Keratinocyte (primary cell): ENCODE measurements at regions not wholly inside any gene's neighbourhood (a gene's known extent, or its start where the extent isn't known, plus 50 kb on each side); places are given as distances from the start of the nearest gene placed in this dataset.

Experiments
- DNase-seq: peaks from one replicate; pipeline ENCODE4 v3.0.0-alpha.2; 2011; ENCODE audit warnings: low read depth, missing footprints, low spot score
- FAIRE-seq: peaks from 2 replicates; lab custom pipeline; 2011; peaks lifted over from hg19 to GRCh38; lab: Jason Lieb, UNC
- H2AFZ ChIP-seq: 2 replicates; pipeline ENCODE4 v1.6.0; 2012; ENCODE audit warnings: low read length, control low read depth, inconsistent platforms; ENCODE audit not compliant: control insufficient read depth
- H3K27ac ChIP-seq: 2 replicates; pipeline ENCODE4 v1.5.1; 2011; ENCODE audit warnings: low read length; ENCODE audit not compliant: control insufficient read depth, insufficient read depth
- H3K27me3 ChIP-seq: 3 replicates; pipeline ENCODE4 v1.6.0; 2011; ENCODE audit warnings: low read length; ENCODE audit not compliant: control insufficient read depth, insufficient read depth; ENCODE audit errors: extremely low read depth
- H3K36me3 ChIP-seq, 2 experiments: 2 replicates in 1 of 2; 3 replicates in 1 of 2; pipeline ENCODE4 v1.5.1; 2011; ENCODE audit warnings: low read length in 2 of 2, mild to moderate bottlenecking in 1 of 2; ENCODE audit not compliant: control insufficient read depth in 2 of 2, insufficient read depth in 2 of 2; ENCODE audit errors: extremely low read depth in 1 of 2
- H3K4me1 ChIP-seq: 3 replicates; pipeline ENCODE4 v1.5.1; 2011; ENCODE audit warnings: low read length; ENCODE audit not compliant: control insufficient read depth, insufficient read depth; ENCODE audit errors: extremely low read depth
- H3K4me2 ChIP-seq: 3 replicates; pipeline ENCODE4 v1.6.0; 2011; ENCODE audit warnings: low read depth, low read length; ENCODE audit not compliant: control insufficient read depth, insufficient read depth; ENCODE audit errors: extremely low read depth
- H3K4me3 ChIP-seq, 3 experiments: fragments of 200-600 bp in 1 of 3; sonication (generic) in 1 of 3; 2 replicates in 2 of 3; 3 replicates in 1 of 3; pipeline ENCODE4 v1.5.1; 2011 to 2016; ENCODE audit warnings: low read length in 3 of 3, mild to moderate bottlenecking in 3 of 3, control low read depth in 2 of 3, inconsistent platforms in 1 of 3, low read depth in 1 of 3, mixed read lengths in 1 of 3, mixed run types in 1 of 3, moderate library complexity in 1 of 3; ENCODE audit not compliant: control insufficient read depth in 2 of 3, insufficient read depth in 2 of 3; ENCODE audit errors: extremely low read depth in 1 of 3
- H3K79me2 ChIP-seq: 2 replicates; pipeline ENCODE4 v1.6.0; 2012; ENCODE audit warnings: low read length; ENCODE audit not compliant: control insufficient read depth, insufficient read depth
- H3K9ac ChIP-seq: 3 replicates; pipeline ENCODE4 v1.6.0; 2011; ENCODE audit warnings: low read length; ENCODE audit not compliant: control insufficient read depth, insufficient read depth; ENCODE audit errors: extremely low read depth
- H3K9me1 ChIP-seq: 3 replicates; pipeline ENCODE4 v1.6.0; 2011; ENCODE audit warnings: low read length; ENCODE audit not compliant: control insufficient read depth, insufficient read depth; ENCODE audit errors: extremely low read depth
- H3K9me3 ChIP-seq: 2 replicates; pipeline ENCODE4 v1.5.1; 2012; ENCODE audit warnings: low read depth, low read length; ENCODE audit not compliant: control insufficient read depth
- H4K20me1 ChIP-seq: 3 replicates; pipeline ENCODE4 v1.6.0; 2011; ENCODE audit warnings: low read length; ENCODE audit not compliant: control insufficient read depth, insufficient read depth; ENCODE audit errors: extremely low read depth
- CTCF ChIP-seq, 3 experiments: IDR thresholded peaks in 1 of 3; conservative IDR thresholded peaks in 1 of 3; optimal IDR thresholded peaks in 1 of 3; 2 replicates in 2 of 3; 3 replicates in 1 of 3; pipeline versions ENCODE3 to v1.5.1; 2011; ENCODE audit warnings: low read length in 3 of 3, mild to moderate bottlenecking in 3 of 3, moderate library complexity in 2 of 3, control low read depth in 1 of 3, inconsistent platforms in 1 of 3; ENCODE audit not compliant: insufficient read depth in 2 of 3; ENCODE audit errors: extremely low read depth in 1 of 3
- EZH2 ChIP-seq: IDR thresholded peaks from one replicate; pipeline ENCODE4 v1.6.1; 2012; ENCODE audit warnings: inconsistent platforms, mild to moderate bottlenecking, low read length, moderate library complexity
- dilution Hi-C: fragments of 300-500 bp; cut with MboI; formaldehyde crosslinking; loops from one replicate; pipeline ENCODE4 v1.7.0; 2020; ENCODE audit warnings: low sequenced_read_pairs; ENCODE audit not compliant: extremely low pct_ligation_motif_present

- Histone ChIP-seq H3K9ac (no peak overlapping the region), H3K27ac (no peak overlapping the region), H3K4me1 (no peaks in the 10 kb centered on the region), H3K4me2 (no peak overlapping the region), H3K27me3 (no peaks in the 10 kb centered on the region), H3K4me3 (no peak overlapping the region), H4K20me1 (no peaks in the 10 kb centered on the region), H2AFZ (no peak overlapping the region), H3K36me3 (no peaks in the 10 kb centered on the region), H3K9me1 (no peaks in the 10 kb centered on the region), H3K79me2 (no peaks in the 10 kb centered on the region), H3K9me3 (no peaks in the 10 kb centered on the region)
- dilution Hi-C loops: no loop called here
- no peak for TF ChIP-seq EZH2
- no peak for TF ChIP-seq CTCF (optimal IDR thresholded peaks at IDR 0.05 in 1 of 3, IDR thresholded peaks at IDR 0.05 in 1 of 3, conservative IDR thresholded peaks at IDR 0.05 in 1 of 3; ENCODE audit: extremely low read depth in 1 of 3, insufficient read depth in 2 of 3, low read length in 3 of 3)
- DNase-seq: no peak
- FAIRE-seq: no peak
Measured at GRCh38 chr3:5634411-5634810, 446.9 kb downstream of the EDEM1 start.

GRCh38 chr3:5635746-5636145 is 448.2 kb downstream of the EDEM1 start:
- dilution Hi-C loops: no loop called here
- H3K9ac ChIP-seq: no peak overlapping the region
- no peak overlapping the region for H3K4me2 ChIP-seq
- H2AFZ ChIP-seq: no peak overlapping the region
- no peak overlapping the region for H3K4me3 ChIP-seq
- no peaks in the 10 kb centered on the region for H3K36me3 ChIP-seq
- H3K27ac ChIP-seq: no peak overlapping the region
- no peaks in the 10 kb centered on the region for H3K4me1 ChIP-seq
- no peak for DNase-seq
- no peaks in the 10 kb centered on the region for H3K9me1 ChIP-seq
- no peaks in the 10 kb centered on the region for H3K9me3 ChIP-seq
- no peak for TF ChIP-seq EZH2
- TF ChIP-seq CTCF (optimal IDR thresholded peaks at IDR 0.05 in 1 of 3, IDR thresholded peaks at IDR 0.05 in 1 of 3, conservative IDR thresholded peaks at IDR 0.05 in 1 of 3; ENCODE audit: extremely low read depth in 1 of 3, insufficient read depth in 2 of 3, low read length in 3 of 3): no peak
- no peaks in the 10 kb centered on the region for H3K79me2 ChIP-seq
- FAIRE-seq: no peak
- no peaks in the 10 kb centered on the region for H4K20me1 ChIP-seq
- no peaks in the 10 kb centered on the region for H3K27me3 ChIP-seq
